IMR-90 (cell line): ENCODE measurements at regions not wholly inside any gene's neighbourhood (a gene's known extent, or its start where the extent isn't known, plus 50 kb on each side); places are given as distances from the start of the nearest gene placed in this dataset.

ENCODE experiments used
- ATAC-seq: fragments of 200-7000 bp; cut with Tn5 transposase; 2 replicates; pipeline ENCODE4 v1.9.1; 2020; ENCODE audit warnings: low read depth, mild to moderate bottlenecking, moderate library complexity
- BruUV-seq: library from RNA; stranded (reverse); fragments of 400-500 nt; replicated peaks from 2 replicates; lab custom pipeline; 2021; lab: Mats Ljungman, UMichigan
- CTCF ChIA-PET: fragments of 300-600 bp; formaldehyde crosslinking; extraction: SDS; loops from one replicate; lab custom pipeline; 2021; ENCODE audit warnings: antibody characterized with exemption; lab: Yijun Ruan, JAX
- POLR2A ChIA-PET: fragments of 300-600 bp; sonication (Branson Sonifier 250); formaldehyde crosslinking; loops from one replicate; lab custom pipeline; 2022; ENCODE audit warnings: antibody characterized with exemption; ENCODE audit not compliant: unreplicated experiment; lab: Charles Lee
- DNase-seq: peaks from one replicate; pipeline ENCODE4 v3.0.0; 2013
- H2AFZ ChIP-seq: replicated peaks from 2 replicates; pipeline ENCODE3; 2013; ENCODE audit warnings: low read length, mild to moderate bottlenecking; ENCODE audit not compliant: poor library complexity
- H2AK5ac ChIP-seq: 2 replicates; pipeline ENCODE4 v1.6.1; 2013; ENCODE audit warnings: low read depth, low read length, inconsistent platforms
- H2AK9ac ChIP-seq: replicated peaks from 2 replicates; pipeline ENCODE3; 2013; ENCODE audit warnings: mild to moderate bottlenecking, low read depth, low read length, moderate library complexity; ENCODE audit not compliant: poor library complexity
- H2BK120ac ChIP-seq: 2 replicates; pipeline ENCODE4 v1.6.1; 2013; ENCODE audit warnings: low read depth, low read length, inconsistent platforms
- H2BK15ac ChIP-seq: 3 replicates; pipeline ENCODE4 v1.6.1; 2013; ENCODE audit warnings: low read depth, low read length, inconsistent platforms
- H2BK20ac ChIP-seq: 2 replicates; pipeline ENCODE4 v1.6.1; 2013; ENCODE audit warnings: low read depth, mild to moderate bottlenecking, inconsistent platforms, low read length, moderate library complexity
- H2BK5ac ChIP-seq: 2 replicates; pipeline ENCODE4 v1.6.1; 2013; ENCODE audit warnings: mild to moderate bottlenecking, low read depth, low read length, inconsistent platforms; ENCODE audit not compliant: poor library complexity, severe bottlenecking
- H3K14ac ChIP-seq: replicated peaks from 2 replicates; pipeline ENCODE4 v1.6.1; 2013; ENCODE audit warnings: low read depth, low read length, inconsistent platforms
- H3K18ac ChIP-seq: 2 replicates; pipeline ENCODE4 v1.6.1; 2013; ENCODE audit warnings: low read depth, low read length, control low read depth
- H3K23ac ChIP-seq: 2 replicates; pipeline ENCODE4 v1.6.1; 2013; ENCODE audit warnings: low read depth, low read length, inconsistent platforms
- H3K27ac ChIP-seq: 2 replicates; pipeline ENCODE4 v1.5.1; 2013; ENCODE audit warnings: mild to moderate bottlenecking, control low read depth, low read length; ENCODE audit not compliant: insufficient read depth
- H3K27me3 ChIP-seq: 2 replicates; pipeline ENCODE4 v1.6.1; 2013; ENCODE audit warnings: low read length; ENCODE audit not compliant: control insufficient read depth, insufficient read depth
- H3K36me3 ChIP-seq: 2 replicates; pipeline ENCODE4 v1.6.1; 2013; ENCODE audit warnings: low read length, mixed read lengths; ENCODE audit not compliant: control insufficient read depth, insufficient read depth
- H3K4ac ChIP-seq: 2 replicates; pipeline ENCODE4 v1.6.1; 2013; ENCODE audit warnings: low read depth, low read length, inconsistent platforms
- H3K4me1 ChIP-seq: 2 replicates; pipeline ENCODE4 v1.6.1; 2013; ENCODE audit warnings: low read length, mixed read lengths; ENCODE audit not compliant: control insufficient read depth, insufficient read depth
- H3K4me2 ChIP-seq: 2 replicates; pipeline ENCODE4 v1.6.1; 2013; ENCODE audit warnings: low read depth, mild to moderate bottlenecking, control low read depth, low read length, moderate library complexity
- H3K4me3 ChIP-seq: 2 replicates; pipeline ENCODE4 v1.5.1; 2013; ENCODE audit warnings: low read depth, mild to moderate bottlenecking, control low read depth, low read length, moderate library complexity; ENCODE audit not compliant: insufficient read depth
- H3K56ac ChIP-seq: 2 replicates; pipeline ENCODE4 v1.6.1; 2013; ENCODE audit warnings: low read length, inconsistent platforms; ENCODE audit not compliant: insufficient read depth; ENCODE audit errors: extremely low read depth
- H3K79me1 ChIP-seq, 2 experiments: 2 replicates each; pipeline ENCODE4 v1.6.1; 2013; ENCODE audit warnings: low read length in 2 of 2, inconsistent platforms in 1 of 2, low read depth in 1 of 2
- H3K9ac ChIP-seq: 2 replicates; pipeline ENCODE4 v1.6.1; 2013; ENCODE audit warnings: low read depth, low read length, control low read depth
- H3K9me1 ChIP-seq: 2 replicates; pipeline ENCODE4 v1.6.1; 2013; ENCODE audit warnings: low read length, inconsistent platforms; ENCODE audit not compliant: insufficient read depth
- H3K9me3 ChIP-seq: 2 replicates; pipeline ENCODE4 v1.6.1; 2013; ENCODE audit warnings: low read length; ENCODE audit not compliant: control insufficient read depth, insufficient read depth
- H4K20me1 ChIP-seq: 2 replicates; pipeline ENCODE4 v1.6.1; 2013; ENCODE audit warnings: low read length, inconsistent platforms; ENCODE audit not compliant: insufficient read depth
- H4K5ac ChIP-seq: 2 replicates; pipeline ENCODE4 v1.6.1; 2013; ENCODE audit warnings: mild to moderate bottlenecking, low read depth, low read length, control low read depth
- H4K8ac ChIP-seq, 2 experiments: 2 replicates each; pipeline ENCODE4 v1.6.1; 2013; ENCODE audit warnings: low read depth in 2 of 2, low read length in 2 of 2, control low read depth in 1 of 2, inconsistent platforms in 1 of 2
- H4K91ac ChIP-seq: 2 replicates; pipeline ENCODE4 v1.6.1; 2013; ENCODE audit warnings: low read depth, low read length, inconsistent platforms; ENCODE audit not compliant: insufficient read depth
- BHLHE40 ChIP-seq: fragments of 150-350 bp; IDR thresholded peaks from 2 replicates; pipeline ENCODE4 v1.6.1; 2016; ENCODE audit warnings: mild to moderate bottlenecking, low read depth, low read length
- CEBPB ChIP-seq: IDR thresholded peaks from 2 replicates; pipeline ENCODE4 v1.6.1; 2012; ENCODE audit warnings: low read depth, low read length, improper control_type of control experiment
- FOS ChIP-seq: fragments of 150-350 bp; IDR thresholded peaks from 2 replicates; pipeline ENCODE4 v1.6.1; 2016; ENCODE audit warnings: low read depth, low read length
- MAFK ChIP-seq: IDR thresholded peaks from 2 replicates; pipeline ENCODE4 v1.6.1; 2012; ENCODE audit warnings: low read depth, low read length, improper control_type of control experiment
- MAZ ChIP-seq: IDR thresholded peaks from 2 replicates; pipeline ENCODE4 v1.6.1; 2012; ENCODE audit warnings: low read depth, mild to moderate bottlenecking, low read length, improper control_type of control experiment, moderate library complexity, borderline replicate concordance
- RAD21 ChIP-seq: IDR thresholded peaks from 2 replicates; pipeline ENCODE4 v1.6.1; 2012; ENCODE audit warnings: low read length, improper control_type of control experiment
- SMC3 ChIP-seq: fragments of 150-350 bp; IDR thresholded peaks from 2 replicates; pipeline ENCODE4 v1.6.1; 2016; ENCODE audit warnings: low read depth, mild to moderate bottlenecking, antibody characterized with exemption, low read length, moderate library complexity
- WGBS, 2 experiments: methylation state at CpG; one replicate each; pipeline versions ENCODE4 v1.1.5 to v1.1.7; 2013; ENCODE audit warnings: missing lambda C conversion rate in 2 of 2; ENCODE audit not compliant: insufficient read length in 1 of 2; ENCODE audit errors: extremely low coverage in 2 of 2; 5-methylcytosine and 5-hydroxymethylcytosine counted together
- dilution Hi-C: fragments of 300-500 bp; cut with HindIII; formaldehyde crosslinking; loops from one replicate; pipeline ENCODE4 v1.14.3; 2018; ENCODE audit warnings: low sequenced_read_pairs; ENCODE audit not compliant: unreplicated experiment
- in situ Hi-C: fragments of 300-500 bp; cut with MboI; formaldehyde crosslinking; loops from 3 replicates; pipeline ENCODE4 v1.14.3; 2019; ENCODE audit warnings: low sequenced_read_pairs, inconsistent platforms, mixed read lengths
- intact Hi-C: fragments of 100-400 bp; cut with micrococcal nuclease; formaldehyde crosslinking; loops from 2 replicates; pipeline ENCODE4 v1.10.0; 2022
- TF ChIP-seq, protein P1 (sequence below): fragments of 150-350 bp; IDR thresholded peaks from 2 replicates; pipeline ENCODE4 v1.6.1; 2016; ENCODE audit warnings: low read depth, mild to moderate bottlenecking, low read length, moderate library complexity, borderline replicate concordance
- TF ChIP-seq, protein P2 (sequence below): fragments of 150-350 bp; IDR thresholded peaks from 2 replicates; pipeline ENCODE4 v1.6.1; 2017; ENCODE audit warnings: mild to moderate bottlenecking, antibody characterized with exemption, low read length, low read depth

DNA sequence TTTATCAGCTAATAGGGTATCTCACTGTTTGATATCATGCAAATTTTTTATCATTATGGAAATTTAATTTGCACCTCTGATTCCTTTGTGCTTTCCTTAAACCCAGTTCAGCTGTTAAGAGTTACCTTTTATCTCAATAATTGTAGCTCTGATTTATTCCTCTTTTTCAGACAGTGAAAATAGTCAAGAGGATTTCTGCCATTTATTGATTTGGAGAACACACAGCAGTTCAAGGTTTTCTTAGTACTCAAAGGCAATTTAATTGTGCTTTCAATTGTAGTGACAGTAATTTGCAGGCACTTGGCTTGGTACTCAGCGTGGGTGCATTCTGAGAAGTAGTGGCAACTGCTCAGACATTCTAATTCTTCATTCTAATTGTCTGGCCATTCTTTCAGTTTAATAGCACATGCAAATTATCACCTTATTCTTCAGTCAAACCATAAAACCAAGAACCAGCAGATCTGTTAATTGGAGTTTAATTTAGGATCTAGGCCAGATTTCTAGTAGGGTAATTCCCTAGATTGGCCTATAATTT, 709.3 kb downstream of the RPS29 start:
- H4K20me1 ChIP-seq, result no peaks in the 10 kb centered on the region
- H3K36me3 ChIP-seq, result no peaks in the 10 kb centered on the region
- no peaks in the 10 kb centered on the region for H3K79me1 ChIP-seq
- no peak overlapping the region for H4K5ac ChIP-seq
- no peak overlapping the region for H3K14ac ChIP-seq
- H3K4me3 ChIP-seq, result no peak overlapping the region
- no peak overlapping the region for H2BK120ac ChIP-seq
- H3K9me3 ChIP-seq, result no peaks in the 10 kb centered on the region
- no peaks in the 10 kb centered on the region for H3K4me1 ChIP-seq
- H2AK9ac ChIP-seq, result no peak overlapping the region
- H3K4me2 ChIP-seq, result no peak overlapping the region
- H2AFZ ChIP-seq, result no peak overlapping the region
- no peak overlapping the region for H3K4ac ChIP-seq
- ATAC-seq, result no peak
- H3K23ac ChIP-seq, result no peak overlapping the region
- ChIA-PET CTCF (no interaction called here), POLR2A (no interaction called here)
- H3K56ac ChIP-seq, result no peak overlapping the region
- intact Hi-C loops (no loop called here), in situ Hi-C loops (no loop called here), dilution Hi-C loops (no loop called here)
- no peak overlapping the region for H4K91ac ChIP-seq
- no peak overlapping the region for H2BK15ac ChIP-seq
- no TSS peak for BruUV-seq
- no peaks in the 10 kb centered on the region for H3K27me3 ChIP-seq
- no peak overlapping the region for H4K8ac ChIP-seq
- H3K9me1 ChIP-seq, result no peaks in the 10 kb centered on the region
- TF ChIP-seq BHLHE40 (no peak), FOS (no peak), RAD21 (no peak), CEBPB (no peak), MAFK (no peak), MAZ (no peak), SMC3 (no peak)
- TF ChIP-seq, protein P1, sequence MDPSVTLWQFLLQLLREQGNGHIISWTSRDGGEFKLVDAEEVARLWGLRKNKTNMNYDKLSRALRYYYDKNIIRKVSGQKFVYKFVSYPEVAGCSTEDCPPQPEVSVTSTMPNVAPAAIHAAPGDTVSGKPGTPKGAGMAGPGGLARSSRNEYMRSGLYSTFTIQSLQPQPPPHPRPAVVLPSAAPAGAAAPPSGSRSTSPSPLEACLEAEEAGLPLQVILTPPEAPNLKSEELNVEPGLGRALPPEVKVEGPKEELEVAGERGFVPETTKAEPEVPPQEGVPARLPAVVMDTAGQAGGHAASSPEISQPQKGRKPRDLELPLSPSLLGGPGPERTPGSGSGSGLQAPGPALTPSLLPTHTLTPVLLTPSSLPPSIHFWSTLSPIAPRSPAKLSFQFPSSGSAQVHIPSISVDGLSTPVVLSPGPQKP, result no peak
- TF ChIP-seq, protein P2, sequence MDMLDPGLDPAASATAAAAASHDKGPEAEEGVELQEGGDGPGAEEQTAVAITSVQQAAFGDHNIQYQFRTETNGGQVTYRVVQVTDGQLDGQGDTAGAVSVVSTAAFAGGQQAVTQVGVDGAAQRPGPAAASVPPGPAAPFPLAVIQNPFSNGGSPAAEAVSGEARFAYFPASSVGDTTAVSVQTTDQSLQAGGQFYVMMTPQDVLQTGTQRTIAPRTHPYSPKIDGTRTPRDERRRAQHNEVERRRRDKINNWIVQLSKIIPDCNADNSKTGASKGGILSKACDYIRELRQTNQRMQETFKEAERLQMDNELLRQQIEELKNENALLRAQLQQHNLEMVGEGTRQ, result no peak
- H3K9ac ChIP-seq, result no peak overlapping the region
- H2AK5ac ChIP-seq, result no peak overlapping the region
- H2BK20ac ChIP-seq, result no peak overlapping the region
- no peak overlapping the region for H3K18ac ChIP-seq
- WGBS, 2 experiments, result no CpG with 5 or more reads among the region's 1 CpG
- H2BK5ac ChIP-seq, result no peak overlapping the region
- H3K27ac ChIP-seq, result no peak overlapping the region
- no peak for DNase-seq
